ENCODE measurements at regions not wholly inside any gene's neighbourhood (a gene's known extent, or its start where the extent isn't known, plus 50 kb on each side); places are given as distances from the start of the nearest gene placed in this dataset.
A peak's percentile ranks its signal among the peaks of the same experiment; 100 is the strongest.

- DNase-seq (no peak), ATAC-seq (no peak)
- H3K4me3 ChIP-seq (ENCODE audit: low read length) = no peak overlapping the region
- no peak overlapping the region for H3K27ac ChIP-seq (ENCODE audit: low read length)
- H3K4me1 ChIP-seq (ENCODE audit: control insufficient read depth, insufficient read depth, low read length) = no peaks in the 10 kb centered on the region
- H3K9me3 ChIP-seq (ENCODE audit: control insufficient read depth, low read length) = no peaks in the 10 kb centered on the region
- H3K27me3 ChIP-seq (ENCODE audit: control insufficient read depth, insufficient read depth) = no peaks in the 10 kb centered on the region
- 73% methylated on average over 6 of the region's 6 CpGs for WGBS
- intact Hi-C loops (cut with DNase I) = no loop called here
These were observed 77.8 kb upstream of the L3MBTL3 start for GRCh38 chr6:129940454-129941195.

- no peak for DNase-seq
- Histone ChIP-seq H3K4me1 (ENCODE audit: control insufficient read depth, insufficient read depth, low read length) (no peaks in the 10 kb centered on the region), H3K27me3 (ENCODE audit: control insufficient read depth, insufficient read depth) (no peaks in the 10 kb centered on the region), H3K4me3 (ENCODE audit: low read length) (no peak overlapping the region), H3K9me3 (ENCODE audit: control insufficient read depth, low read length) (no peaks in the 10 kb centered on the region), H3K27ac (ENCODE audit: low read length) (no peak overlapping the region)
- 81% methylated on average over 8 of the region's 8 CpGs for WGBS
- intact Hi-C loops (cut with DNase I) = no loop called here
- no peak for ATAC-seq
These were observed 77.3 kb upstream of the TMEM244 start for GRCh38 chr6:129938249-129939020.

GRCh38 chr6:129936329-129937165 lies 75.4 kb upstream of the TMEM244 start:
- H3K9me3 ChIP-seq (ENCODE audit: control insufficient read depth, low read length) = no peaks in the 10 kb centered on the region
- no peaks in the 10 kb centered on the region for H3K4me1 ChIP-seq (ENCODE audit: control insufficient read depth, insufficient read depth, low read length)
- H3K27ac ChIP-seq (ENCODE audit: low read length) = no peak overlapping the region
- peak; percentile 25 to 65 (median 39) for DNase-seq
- H3K4me3 ChIP-seq (ENCODE audit: low read length) = no peak overlapping the region
- intact Hi-C loops (cut with DNase I) = no loop called here
- ATAC-seq = peak in 1 of 2 donors; percentile 23
- WGBS = 17% methylated on average over 7 of the region's 7 CpGs
- no peaks in the 10 kb centered on the region for H3K27me3 ChIP-seq (ENCODE audit: control insufficient read depth, insufficient read depth)

DNA sequence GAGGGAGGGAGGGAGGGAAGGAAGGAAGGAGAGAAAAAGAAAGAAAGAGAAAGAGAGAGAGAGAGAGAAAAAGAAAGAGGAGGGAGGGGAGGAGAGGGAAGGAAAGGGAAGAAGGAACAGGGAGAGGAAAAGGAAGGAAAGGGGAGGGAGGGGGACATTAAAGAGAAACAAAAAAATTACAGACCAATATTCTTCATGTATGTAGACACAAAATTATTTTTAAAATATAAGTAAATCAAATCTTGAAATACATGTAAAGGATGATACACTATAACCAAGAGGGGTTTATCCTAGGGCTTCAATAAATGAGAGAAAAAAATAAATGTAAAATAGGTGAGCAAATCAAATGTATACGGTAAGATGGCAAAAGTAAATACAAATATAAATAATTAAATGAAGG lies 71.2 kb upstream of the TMEM244 start:
- Histone ChIP-seq H3K4me1 (ENCODE audit: control insufficient read depth, insufficient read depth, low read length) (no peaks in the 10 kb centered on the region), H3K9me3 (ENCODE audit: control insufficient read depth, low read length) (no peaks in the 10 kb centered on the region), H3K27me3 (ENCODE audit: control insufficient read depth, insufficient read depth) (no peaks in the 10 kb centered on the region), H3K4me3 (ENCODE audit: low read length) (no peak overlapping the region), H3K27ac (ENCODE audit: low read length) (no peak overlapping the region)
- DNase-seq (no peak), ATAC-seq (no peak)
- intact Hi-C loops (cut with DNase I) = no loop called here
- 90% methylated on average over 1 of the region's 1 CpG for WGBS

DNA sequence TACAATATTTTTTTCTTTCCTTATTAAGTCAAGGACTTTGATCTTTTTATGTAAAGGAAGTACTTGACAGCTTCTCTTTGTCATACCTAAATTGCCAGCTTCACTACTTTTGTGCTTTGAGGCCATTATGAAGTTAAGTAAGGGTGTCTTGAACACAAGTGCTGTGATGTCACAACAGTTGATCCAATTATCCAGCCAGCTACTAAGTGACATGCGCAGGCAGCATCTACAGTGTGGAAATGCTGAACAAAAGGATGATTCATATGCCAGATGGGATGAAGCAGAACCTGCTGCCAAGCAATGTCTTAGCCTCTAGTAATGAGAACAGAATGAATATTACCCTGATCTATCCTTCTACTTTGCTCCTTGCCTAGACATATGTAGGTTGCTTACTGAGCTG lies 68.3 kb upstream of the TMEM244 start:
- WGBS = 57% methylated on average over 1 of the region's 1 CpG
- H3K9me3 ChIP-seq (ENCODE audit: control insufficient read depth, low read length) = no peaks in the 10 kb centered on the region
- intact Hi-C loops (cut with DNase I) = no loop called here
- H3K27ac ChIP-seq (ENCODE audit: low read length) = no peak overlapping the region
- no peak overlapping the region for H3K4me3 ChIP-seq (ENCODE audit: low read length)
- ATAC-seq = no peak
- DNase-seq = no peak
- no peaks in the 10 kb centered on the region for H3K27me3 ChIP-seq (ENCODE audit: control insufficient read depth, insufficient read depth)
- H3K4me1 ChIP-seq (ENCODE audit: control insufficient read depth, insufficient read depth, low read length) = no peaks in the 10 kb centered on the region

DNA sequence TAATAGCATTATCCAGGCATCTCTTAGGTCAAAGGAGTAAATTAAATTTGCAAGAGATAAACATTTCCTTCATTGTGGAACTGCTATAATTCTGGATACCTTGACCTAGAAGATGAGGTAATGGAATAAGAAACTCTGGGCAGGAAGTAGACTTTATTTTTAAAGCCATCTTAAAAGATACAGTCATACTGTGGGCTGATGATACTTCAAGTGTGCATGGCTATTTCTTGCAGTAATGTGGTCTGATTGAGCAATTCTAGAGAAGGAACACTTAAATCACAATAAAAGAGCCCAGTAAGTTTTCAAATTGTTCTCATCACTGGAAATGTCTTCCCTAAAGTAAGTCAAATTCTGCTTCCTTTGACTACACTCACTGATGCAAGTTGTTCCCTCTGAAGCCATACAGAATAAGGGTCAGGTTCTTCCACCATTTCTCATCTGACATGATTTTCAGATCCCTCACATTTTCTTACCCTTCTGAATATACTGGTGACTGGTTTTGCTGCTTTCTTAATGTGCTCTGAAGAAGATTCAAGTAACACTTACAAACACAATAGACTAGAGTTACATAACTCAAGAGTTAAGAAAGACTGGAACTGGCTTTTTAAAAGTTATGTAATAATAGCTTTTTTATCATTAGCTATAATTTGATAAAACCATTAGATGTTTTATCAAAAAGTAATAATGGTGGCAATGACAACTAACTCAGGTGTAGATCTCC lies 62.6 kb upstream of the TMEM244 start:
- Histone ChIP-seq H3K9me3 (ENCODE audit: control insufficient read depth, low read length) (no peaks in the 10 kb centered on the region), H3K4me3 (ENCODE audit: low read length) (no peak overlapping the region), H3K27me3 (ENCODE audit: control insufficient read depth, insufficient read depth) (no peaks in the 10 kb centered on the region), H3K4me1 (ENCODE audit: control insufficient read depth, insufficient read depth, low read length) (peaks cover 2% of the 10 kb centered on the region), H3K27ac (ENCODE audit: low read length) (no peak overlapping the region)
- ATAC-seq (no peak), DNase-seq (no peak)
- intact Hi-C loops (cut with DNase I) = no loop called here

- DNase-seq (no peak), ATAC-seq (no peak)
- intact Hi-C loops (cut with DNase I) = no loop called here
- Histone ChIP-seq H3K9me3 (ENCODE audit: control insufficient read depth, low read length) (no peaks in the 10 kb centered on the region), H3K27ac (ENCODE audit: low read length) (no peak overlapping the region), H3K4me3 (ENCODE audit: low read length) (no peak overlapping the region), H3K4me1 (ENCODE audit: control insufficient read depth, insufficient read depth, low read length) (peaks cover 2% of the 10 kb centered on the region), H3K27me3 (ENCODE audit: control insufficient read depth, insufficient read depth) (no peaks in the 10 kb centered on the region)
- WGBS = 62% methylated on average over 3 of the region's 3 CpGs
These were observed 60.2 kb upstream of the TMEM244 start for GRCh38 chr6:129921169-129921817.

GRCh38 chr6:129920103-129920798 lies 59.1 kb upstream of the TMEM244 start:
- WGBS = 61% methylated on average over 7 of the region's 7 CpGs
- Histone ChIP-seq H3K27ac (ENCODE audit: low read length) (no peak overlapping the region), H3K4me3 (ENCODE audit: low read length) (no peak overlapping the region), H3K9me3 (ENCODE audit: control insufficient read depth, low read length) (no peaks in the 10 kb centered on the region), H3K27me3 (ENCODE audit: control insufficient read depth, insufficient read depth) (no peaks in the 10 kb centered on the region), H3K4me1 (ENCODE audit: control insufficient read depth, insufficient read depth, low read length) (peaks cover 2% of the 10 kb centered on the region)
- intact Hi-C loops (cut with DNase I) = no loop called here
- ATAC-seq (no peak), DNase-seq (no peak)

DNA sequence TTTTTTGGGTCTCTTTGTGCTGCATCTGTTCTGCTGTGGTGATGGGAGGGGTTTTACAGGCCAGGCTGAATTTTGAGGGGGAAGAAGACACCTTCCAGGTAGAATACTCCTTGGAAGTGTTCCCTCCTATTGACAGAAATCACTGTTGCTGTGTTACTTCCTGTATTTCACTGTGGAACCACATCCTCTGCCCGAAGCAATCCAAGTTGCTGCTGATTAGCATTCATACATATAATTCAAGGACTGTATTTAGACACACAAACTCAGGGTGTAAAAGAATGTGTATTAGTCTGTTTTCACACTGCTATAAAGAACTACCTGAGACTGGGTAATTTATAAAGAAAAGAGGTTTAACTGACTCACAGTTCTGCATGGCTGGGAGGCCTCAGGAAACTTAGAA lies 50.6 kb upstream of the TMEM244 start:
- ATAC-seq (no peak), DNase-seq (no peak)
- no peaks in the 10 kb centered on the region for H3K27me3 ChIP-seq (ENCODE audit: control insufficient read depth, insufficient read depth)
- no peaks in the 10 kb centered on the region for H3K9me3 ChIP-seq (ENCODE audit: control insufficient read depth, low read length)
- H3K4me1 ChIP-seq (ENCODE audit: control insufficient read depth, insufficient read depth, low read length) = no peaks in the 10 kb centered on the region
- 36% methylated on average over 1 of the region's 1 CpG for WGBS
- intact Hi-C loops (cut with DNase I) = no loop called here
- no peak overlapping the region for H3K4me3 ChIP-seq (ENCODE audit: low read length)
- H3K27ac ChIP-seq (ENCODE audit: low read length) = no peak overlapping the region

All from right cardiac atrium (tissue), 5 donors.